H9 (cell line): ENCODE measurements at regions not wholly inside any gene's neighbourhood (a gene's known extent, or its start where the extent isn't known, plus 50 kb on each side); places are given as distances from the start of the nearest gene placed in this dataset.

ENCODE experiments used
- DNase-seq: peaks from one replicate; pipeline ENCODE4 v3.0.0-alpha.2; 2017
- H2AFZ ChIP-seq: one replicate; pipeline ENCODE4 v1.6.1; 2013; ENCODE audit warnings: mild to moderate bottlenecking, low read length, control low read depth, moderate library complexity
- H2AK5ac ChIP-seq: 2 replicates; pipeline ENCODE4 v1.6.1; 2013; ENCODE audit warnings: low read length, control low read depth, mixed read lengths; ENCODE audit not compliant: insufficient read length
- H2BK120ac ChIP-seq: one replicate; pipeline ENCODE4 v1.6.1; 2013; ENCODE audit warnings: low read depth, mild to moderate bottlenecking, low read length, control low read depth, inconsistent platforms; ENCODE audit not compliant: poor library complexity, severe bottlenecking
- H2BK12ac ChIP-seq: 2 replicates; pipeline ENCODE4 v1.6.1; 2013; ENCODE audit warnings: low read length, control low read depth, mixed read lengths, low read depth; ENCODE audit not compliant: insufficient read length
- H2BK15ac ChIP-seq: 2 replicates; pipeline ENCODE4 v1.6.1; 2013; ENCODE audit warnings: low read depth, low read length, control low read depth
- H2BK20ac ChIP-seq: one replicate; pipeline ENCODE4 v1.6.1; 2013; ENCODE audit warnings: low read depth, mild to moderate bottlenecking, low read length, control low read depth, inconsistent platforms; ENCODE audit not compliant: poor library complexity, severe bottlenecking
- H2BK5ac ChIP-seq: 2 replicates; pipeline ENCODE4 v1.6.1; 2013; ENCODE audit warnings: low read length, control low read depth, mixed read lengths; ENCODE audit not compliant: insufficient read length
- H3K14ac ChIP-seq: 2 replicates; pipeline ENCODE4 v1.6.1; 2013; ENCODE audit warnings: low read length, control low read depth; ENCODE audit not compliant: insufficient read depth
- H3K18ac ChIP-seq: 2 replicates; pipeline ENCODE4 v1.6.1; 2013; ENCODE audit warnings: low read depth, mild to moderate bottlenecking, mixed read lengths, low read length, control low read depth; ENCODE audit not compliant: insufficient read length
- H3K23ac ChIP-seq: 2 replicates; pipeline ENCODE4 v1.6.1; 2013; ENCODE audit warnings: low read length, control low read depth, mixed read lengths, low read depth; ENCODE audit not compliant: insufficient read length
- H3K23me2 ChIP-seq: 2 replicates; pipeline ENCODE4 v1.6.1; 2013; ENCODE audit warnings: low read depth, mild to moderate bottlenecking, mixed read lengths, low read length, control low read depth; ENCODE audit not compliant: insufficient read length, poor library complexity, severe bottlenecking
- H3K27ac ChIP-seq: 2 replicates; pipeline ENCODE4 v1.5.1; 2013; ENCODE audit warnings: low read length, control low read depth, mixed read lengths, low read depth; ENCODE audit not compliant: insufficient read length
- H3K27me3 ChIP-seq: 2 replicates; pipeline ENCODE4 v1.6.1; 2013; ENCODE audit warnings: low read length, control low read depth, inconsistent platforms; ENCODE audit not compliant: insufficient read depth
- H3K4ac ChIP-seq: 2 replicates; pipeline ENCODE4 v1.6.1; 2013; ENCODE audit warnings: low read depth, mild to moderate bottlenecking, control low read depth, inconsistent platforms, low read length, moderate library complexity
- H3K4me1 ChIP-seq: 2 replicates; pipeline ENCODE4 v1.6.1; 2013; ENCODE audit warnings: low read length, control low read depth, inconsistent platforms; ENCODE audit not compliant: insufficient read depth
- H3K4me2 ChIP-seq: 2 replicates; pipeline ENCODE4 v1.6.1; 2013; ENCODE audit warnings: low read length, control low read depth, mixed read lengths; ENCODE audit not compliant: insufficient read length, insufficient read depth
- H3K56ac ChIP-seq: 2 replicates; pipeline ENCODE4 v1.6.1; 2013; ENCODE audit warnings: low read depth, mild to moderate bottlenecking, mixed read lengths, low read length, control low read depth; ENCODE audit not compliant: insufficient read length
- H3K79me1 ChIP-seq: 2 replicates; pipeline ENCODE4 v1.6.1; 2013; ENCODE audit warnings: low read depth, mild to moderate bottlenecking, moderate library complexity, low read length, control low read depth, inconsistent platforms; ENCODE audit not compliant: insufficient read depth, poor library complexity, severe bottlenecking
- H3K79me2 ChIP-seq: 2 replicates; pipeline ENCODE4 v1.6.1; 2013; ENCODE audit warnings: low read length, control low read depth, inconsistent platforms; ENCODE audit not compliant: insufficient read depth
- H3K9ac ChIP-seq: 2 replicates; pipeline ENCODE4 v1.6.1; 2013; ENCODE audit warnings: low read length, control low read depth, mixed read lengths; ENCODE audit not compliant: insufficient read length; ENCODE audit errors: extremely low read depth
- H3K9me3 ChIP-seq: one replicate; pipeline ENCODE4 v1.6.1; 2013; ENCODE audit warnings: low read depth, low read length, inconsistent platforms; ENCODE audit not compliant: control insufficient read depth
- H3T11ph ChIP-seq: one replicate; pipeline ENCODE4 v1.6.1; 2013; ENCODE audit warnings: mild to moderate bottlenecking, low read length, control low read depth, inconsistent platforms
- H4K20me1 ChIP-seq: one replicate; pipeline ENCODE4 v1.6.1; 2013; ENCODE audit not compliant: control insufficient read depth, insufficient read length, insufficient read depth
- H4K5ac ChIP-seq: 2 replicates; pipeline ENCODE4 v1.6.1; 2013; ENCODE audit warnings: low read depth, mild to moderate bottlenecking, mixed read lengths, low read length, control low read depth; ENCODE audit not compliant: insufficient read length
- H4K8ac ChIP-seq: replicated peaks from 2 replicates; pipeline ENCODE4 v1.6.1; 2013; ENCODE audit warnings: low read length, control low read depth, mixed read lengths, low read depth; ENCODE audit not compliant: insufficient read length
- H4K91ac ChIP-seq: 2 replicates; pipeline ENCODE4 v1.6.1; 2013; ENCODE audit warnings: low read depth, mild to moderate bottlenecking, moderate library complexity, mixed read lengths, low read length, control low read depth; ENCODE audit not compliant: insufficient read length
- H3K27ac Mint-ChIP-seq, 3 experiments: 2 replicates in 2 of 3; 3 replicates in 1 of 3; pipeline ENCODE4 v1.8.0; 2020 to 2021; ENCODE audit warnings: mixed read lengths in 3 of 3, mild to moderate bottlenecking in 1 of 3, moderate library complexity in 1 of 3
- H3K27me3 Mint-ChIP-seq: 2 replicates; pipeline ENCODE4 v1.8.0; 2021; ENCODE audit warnings: low read depth, mild to moderate bottlenecking, moderate library complexity, mixed read lengths
- H3K36me3 Mint-ChIP-seq, 3 experiments: 2 replicates in 2 of 3; 3 replicates in 1 of 3; pipeline ENCODE4 v1.8.0; 2020 to 2021; ENCODE audit warnings: low read depth in 3 of 3, mixed read lengths in 3 of 3; ENCODE audit not compliant: insufficient read depth in 1 of 3
- H3K4me1 Mint-ChIP-seq, 2 experiments: 2 replicates each; pipeline ENCODE4 v1.8.0; 2020; ENCODE audit warnings: mixed read lengths in 2 of 2
- H3K4me3 Mint-ChIP-seq, 2 experiments: 2 replicates in 1 of 2; 3 replicates in 1 of 2; pipeline ENCODE4 v1.8.0; 2020 to 2021; ENCODE audit warnings: mild to moderate bottlenecking in 2 of 2, mixed read lengths in 2 of 2, moderate library complexity in 1 of 2
- H3K9me3 Mint-ChIP-seq, 2 experiments: 2 replicates in 1 of 2; 3 replicates in 1 of 2; pipeline ENCODE4 v1.8.0; 2020; ENCODE audit warnings: mild to moderate bottlenecking in 2 of 2, mixed read lengths in 2 of 2, moderate library complexity in 1 of 2
- WGBS: extraction: QIAGEN DNeasy Blood & Tissue Kit; methylation state at CpG from one replicate; pipeline ENCODE4 v1.1.7; 2013; ENCODE audit warnings: missing lambda C conversion rate, low lambda C conversion rate, mixed read lengths; ENCODE audit not compliant: insufficient read length; ENCODE audit errors: extremely low coverage; 5-methylcytosine and 5-hydroxymethylcytosine counted together
- TF ChIP-seq, protein P1 (sequence below): fragments of 200-600 bp; sonication (generic); conservative IDR thresholded peaks from 3 replicates; pipeline ENCODE4 v1.8.0; 2021; ENCODE audit warnings: antibody characterized with exemption, mild to moderate bottlenecking

DNA sequence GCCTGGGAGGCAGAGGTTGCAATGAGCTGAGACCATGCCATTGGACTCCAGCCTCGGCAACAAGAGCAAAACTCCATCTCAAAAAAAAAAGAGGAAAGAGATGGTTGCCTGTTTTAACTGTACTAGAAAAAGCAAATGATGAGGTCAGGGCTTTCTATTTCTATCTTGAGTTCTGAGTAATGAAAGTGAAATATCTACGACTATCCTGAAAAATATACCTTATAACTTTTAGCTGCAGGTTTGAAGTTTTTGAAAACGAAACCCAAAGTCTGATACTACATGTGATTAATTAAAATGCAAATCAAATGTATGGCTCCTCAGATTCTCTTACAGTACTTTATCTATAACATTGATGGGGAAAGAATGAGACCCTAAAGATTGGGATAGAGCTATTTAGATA, 636.2 kb upstream of the LRRN3 start:
- no peaks in the 10 kb centered on the region for H3K4me1 ChIP-seq
- no peak overlapping the region for H3K23ac ChIP-seq
- H3K9ac ChIP-seq, result no peak overlapping the region
- no peak overlapping the region for H3K18ac ChIP-seq
- no peaks in the 10 kb centered on the region for H4K20me1 ChIP-seq
- H3K14ac ChIP-seq, result no peak overlapping the region
- H3K36me3 Mint-ChIP-seq, result no peaks in the 10 kb centered on the region
- H2BK12ac ChIP-seq, result no peak overlapping the region
- H3K27ac Mint-ChIP-seq, result no peak overlapping the region
- no CpG with 5 or more reads among the region's 3 CpGs for WGBS
- no peak overlapping the region for H3K4me2 ChIP-seq
- no peak overlapping the region for H2BK5ac ChIP-seq
- H2BK20ac ChIP-seq, result no peak overlapping the region
- H4K8ac ChIP-seq, result no peak overlapping the region
- H3K4me1 Mint-ChIP-seq, result no peaks in the 10 kb centered on the region
- H2BK120ac ChIP-seq, result no peak overlapping the region
- no peak overlapping the region for H3T11ph ChIP-seq
- H3K79me1 ChIP-seq, result no peaks in the 10 kb centered on the region
- H3K23me2 ChIP-seq, result no peaks in the 10 kb centered on the region
- no peaks in the 10 kb centered on the region for H3K27me3 ChIP-seq
- no peak overlapping the region for H2BK15ac ChIP-seq
- no peaks in the 10 kb centered on the region for H3K27me3 Mint-ChIP-seq
- TF ChIP-seq, protein P1, sequence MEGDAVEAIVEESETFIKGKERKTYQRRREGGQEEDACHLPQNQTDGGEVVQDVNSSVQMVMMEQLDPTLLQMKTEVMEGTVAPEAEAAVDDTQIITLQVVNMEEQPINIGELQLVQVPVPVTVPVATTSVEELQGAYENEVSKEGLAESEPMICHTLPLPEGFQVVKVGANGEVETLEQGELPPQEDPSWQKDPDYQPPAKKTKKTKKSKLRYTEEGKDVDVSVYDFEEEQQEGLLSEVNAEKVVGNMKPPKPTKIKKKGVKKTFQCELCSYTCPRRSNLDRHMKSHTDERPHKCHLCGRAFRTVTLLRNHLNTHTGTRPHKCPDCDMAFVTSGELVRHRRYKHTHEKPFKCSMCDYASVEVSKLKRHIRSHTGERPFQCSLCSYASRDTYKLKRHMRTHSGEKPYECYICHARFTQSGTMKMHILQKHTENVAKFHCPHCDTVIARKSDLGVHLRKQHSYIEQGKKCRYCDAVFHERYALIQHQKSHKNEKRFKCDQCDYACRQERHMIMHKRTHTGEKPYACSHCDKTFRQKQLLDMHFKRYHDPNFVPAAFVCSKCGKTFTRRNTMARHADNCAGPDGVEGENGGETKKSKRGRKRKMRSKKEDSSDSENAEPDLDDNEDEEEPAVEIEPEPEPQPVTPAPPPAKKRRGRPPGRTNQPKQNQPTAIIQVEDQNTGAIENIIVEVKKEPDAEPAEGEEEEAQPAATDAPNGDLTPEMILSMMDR, result no peak
- H3K4ac ChIP-seq, result no peak overlapping the region
- H2AFZ ChIP-seq, result no peak overlapping the region
- H3K4me3 Mint-ChIP-seq, result no peak overlapping the region
- H3K27ac ChIP-seq, result no peak overlapping the region
- no peaks in the 10 kb centered on the region for H3K9me3 ChIP-seq
- H3K79me2 ChIP-seq, result no peaks in the 10 kb centered on the region
- no peaks in the 10 kb centered on the region; a peak in 2 of 5 replicates for H3K9me3 Mint-ChIP-seq
- DNase-seq, result no peak
- no peak overlapping the region for H2AK5ac ChIP-seq
- no peak overlapping the region for H3K56ac ChIP-seq
- no peak overlapping the region for H4K91ac ChIP-seq
- no peak overlapping the region for H4K5ac ChIP-seq
